ENCODE measurements at regions not wholly inside any gene's neighbourhood (a gene's known extent, or its start where the extent isn't known, plus 50 kb on each side); places are given as distances from the start of the nearest gene placed in this dataset.

DNA sequence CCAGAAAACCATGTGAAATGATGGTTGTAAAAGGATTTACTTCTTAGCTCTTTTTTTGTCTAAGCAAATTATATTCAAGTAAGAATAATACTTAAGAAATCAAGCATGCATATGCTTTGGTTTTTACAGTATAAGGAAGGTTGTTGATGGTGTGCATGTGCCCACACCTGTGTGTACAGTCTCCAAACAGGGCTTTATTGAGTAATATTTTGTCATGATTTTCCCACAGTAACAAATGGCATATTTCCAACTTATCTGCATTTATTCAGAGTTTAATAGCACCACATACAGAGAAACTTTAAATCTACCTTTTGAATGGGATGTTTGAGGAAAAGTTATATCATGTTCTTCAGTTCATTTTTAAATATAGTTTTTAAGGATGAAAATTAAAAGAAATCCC lies 76.5 kb upstream of the DSG1 start:
- POLR2A ChIA-PET = no interaction called here
- Histone ChIP-seq H3K79me2 (ENCODE audit: control insufficient read depth, insufficient read depth, low read length) (no peaks in the 10 kb centered on the region), H3K4me1 (replicated peaks in 1 of 2; ENCODE audit: control insufficient read depth in 2 of 2, insufficient read depth in 2 of 2, low read length in 2 of 2) (no peaks in the 10 kb centered on the region; a peak in 1 of 5 replicates), H3K4me2 (ENCODE audit: insufficient read depth, low read length) (no peak overlapping the region), H4K20me1 (replicated peaks; ENCODE audit: control insufficient read depth, insufficient read depth, low read length) (no peaks in the 10 kb centered on the region), H2AFZ (ENCODE audit: low read depth, low read length) (no peak overlapping the region; the same call in 1 of the 2 replicates), H3K4me3 (no peak overlapping the region), H3K9ac (ENCODE audit: insufficient read depth in 1 of 2, low read depth in 2 of 2, low read length in 2 of 2) (no peak overlapping the region), H3K9me3 (replicated peaks; ENCODE audit: control insufficient read depth, insufficient read depth, low read depth, low read length) (no peaks in the 10 kb centered on the region), H3K9me1 (ENCODE audit: control insufficient read depth, insufficient read depth, low read length) (no peaks in the 10 kb centered on the region), H3K27me3 (ENCODE audit: control insufficient read depth in 2 of 2, insufficient read depth in 2 of 2, low read length in 2 of 2) (no peaks in the 10 kb centered on the region), H3K27ac (ENCODE audit: extremely low read depth, low read depth, low read length) (no peak overlapping the region), H3K36me3 (ENCODE audit: control insufficient read depth, insufficient read depth, low read length) (no peaks in the 10 kb centered on the region)
- ATAC-seq = no peak
- no peak for DNase-seq (ENCODE audit: extremely low read depth in 1 of 4, low spot score in 3 of 4)
- no peak for FAIRE-seq
- intact Hi-C loops (cut with micrococcal nuclease) (no loop called here), in situ Hi-C loops (cut with MboI) (no loop called here)
- BruUV-seq (replicated peaks) = no TSS peak
- CTCF ChIA-PET (ENCODE audit: low intra/inter-chr PET ratio) = no interaction called here
- TF ChIP-seq, protein P1, sequence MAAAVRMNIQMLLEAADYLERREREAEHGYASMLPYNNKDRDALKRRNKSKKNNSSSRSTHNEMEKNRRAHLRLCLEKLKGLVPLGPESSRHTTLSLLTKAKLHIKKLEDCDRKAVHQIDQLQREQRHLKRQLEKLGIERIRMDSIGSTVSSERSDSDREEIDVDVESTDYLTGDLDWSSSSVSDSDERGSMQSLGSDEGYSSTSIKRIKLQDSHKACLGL (CRISPR knock-in tag; IDR thresholded peaks at IDR 0.05; ENCODE audit: borderline replicate concordance, poor library complexity, severe bottlenecking) = no peak
- TF ChIP-seq RBM25 (IDR thresholded peaks at IDR 0.05; ENCODE audit: low read depth, low read length, severe bottlenecking) = no peak
- TF ChIP-seq, protein P2, sequence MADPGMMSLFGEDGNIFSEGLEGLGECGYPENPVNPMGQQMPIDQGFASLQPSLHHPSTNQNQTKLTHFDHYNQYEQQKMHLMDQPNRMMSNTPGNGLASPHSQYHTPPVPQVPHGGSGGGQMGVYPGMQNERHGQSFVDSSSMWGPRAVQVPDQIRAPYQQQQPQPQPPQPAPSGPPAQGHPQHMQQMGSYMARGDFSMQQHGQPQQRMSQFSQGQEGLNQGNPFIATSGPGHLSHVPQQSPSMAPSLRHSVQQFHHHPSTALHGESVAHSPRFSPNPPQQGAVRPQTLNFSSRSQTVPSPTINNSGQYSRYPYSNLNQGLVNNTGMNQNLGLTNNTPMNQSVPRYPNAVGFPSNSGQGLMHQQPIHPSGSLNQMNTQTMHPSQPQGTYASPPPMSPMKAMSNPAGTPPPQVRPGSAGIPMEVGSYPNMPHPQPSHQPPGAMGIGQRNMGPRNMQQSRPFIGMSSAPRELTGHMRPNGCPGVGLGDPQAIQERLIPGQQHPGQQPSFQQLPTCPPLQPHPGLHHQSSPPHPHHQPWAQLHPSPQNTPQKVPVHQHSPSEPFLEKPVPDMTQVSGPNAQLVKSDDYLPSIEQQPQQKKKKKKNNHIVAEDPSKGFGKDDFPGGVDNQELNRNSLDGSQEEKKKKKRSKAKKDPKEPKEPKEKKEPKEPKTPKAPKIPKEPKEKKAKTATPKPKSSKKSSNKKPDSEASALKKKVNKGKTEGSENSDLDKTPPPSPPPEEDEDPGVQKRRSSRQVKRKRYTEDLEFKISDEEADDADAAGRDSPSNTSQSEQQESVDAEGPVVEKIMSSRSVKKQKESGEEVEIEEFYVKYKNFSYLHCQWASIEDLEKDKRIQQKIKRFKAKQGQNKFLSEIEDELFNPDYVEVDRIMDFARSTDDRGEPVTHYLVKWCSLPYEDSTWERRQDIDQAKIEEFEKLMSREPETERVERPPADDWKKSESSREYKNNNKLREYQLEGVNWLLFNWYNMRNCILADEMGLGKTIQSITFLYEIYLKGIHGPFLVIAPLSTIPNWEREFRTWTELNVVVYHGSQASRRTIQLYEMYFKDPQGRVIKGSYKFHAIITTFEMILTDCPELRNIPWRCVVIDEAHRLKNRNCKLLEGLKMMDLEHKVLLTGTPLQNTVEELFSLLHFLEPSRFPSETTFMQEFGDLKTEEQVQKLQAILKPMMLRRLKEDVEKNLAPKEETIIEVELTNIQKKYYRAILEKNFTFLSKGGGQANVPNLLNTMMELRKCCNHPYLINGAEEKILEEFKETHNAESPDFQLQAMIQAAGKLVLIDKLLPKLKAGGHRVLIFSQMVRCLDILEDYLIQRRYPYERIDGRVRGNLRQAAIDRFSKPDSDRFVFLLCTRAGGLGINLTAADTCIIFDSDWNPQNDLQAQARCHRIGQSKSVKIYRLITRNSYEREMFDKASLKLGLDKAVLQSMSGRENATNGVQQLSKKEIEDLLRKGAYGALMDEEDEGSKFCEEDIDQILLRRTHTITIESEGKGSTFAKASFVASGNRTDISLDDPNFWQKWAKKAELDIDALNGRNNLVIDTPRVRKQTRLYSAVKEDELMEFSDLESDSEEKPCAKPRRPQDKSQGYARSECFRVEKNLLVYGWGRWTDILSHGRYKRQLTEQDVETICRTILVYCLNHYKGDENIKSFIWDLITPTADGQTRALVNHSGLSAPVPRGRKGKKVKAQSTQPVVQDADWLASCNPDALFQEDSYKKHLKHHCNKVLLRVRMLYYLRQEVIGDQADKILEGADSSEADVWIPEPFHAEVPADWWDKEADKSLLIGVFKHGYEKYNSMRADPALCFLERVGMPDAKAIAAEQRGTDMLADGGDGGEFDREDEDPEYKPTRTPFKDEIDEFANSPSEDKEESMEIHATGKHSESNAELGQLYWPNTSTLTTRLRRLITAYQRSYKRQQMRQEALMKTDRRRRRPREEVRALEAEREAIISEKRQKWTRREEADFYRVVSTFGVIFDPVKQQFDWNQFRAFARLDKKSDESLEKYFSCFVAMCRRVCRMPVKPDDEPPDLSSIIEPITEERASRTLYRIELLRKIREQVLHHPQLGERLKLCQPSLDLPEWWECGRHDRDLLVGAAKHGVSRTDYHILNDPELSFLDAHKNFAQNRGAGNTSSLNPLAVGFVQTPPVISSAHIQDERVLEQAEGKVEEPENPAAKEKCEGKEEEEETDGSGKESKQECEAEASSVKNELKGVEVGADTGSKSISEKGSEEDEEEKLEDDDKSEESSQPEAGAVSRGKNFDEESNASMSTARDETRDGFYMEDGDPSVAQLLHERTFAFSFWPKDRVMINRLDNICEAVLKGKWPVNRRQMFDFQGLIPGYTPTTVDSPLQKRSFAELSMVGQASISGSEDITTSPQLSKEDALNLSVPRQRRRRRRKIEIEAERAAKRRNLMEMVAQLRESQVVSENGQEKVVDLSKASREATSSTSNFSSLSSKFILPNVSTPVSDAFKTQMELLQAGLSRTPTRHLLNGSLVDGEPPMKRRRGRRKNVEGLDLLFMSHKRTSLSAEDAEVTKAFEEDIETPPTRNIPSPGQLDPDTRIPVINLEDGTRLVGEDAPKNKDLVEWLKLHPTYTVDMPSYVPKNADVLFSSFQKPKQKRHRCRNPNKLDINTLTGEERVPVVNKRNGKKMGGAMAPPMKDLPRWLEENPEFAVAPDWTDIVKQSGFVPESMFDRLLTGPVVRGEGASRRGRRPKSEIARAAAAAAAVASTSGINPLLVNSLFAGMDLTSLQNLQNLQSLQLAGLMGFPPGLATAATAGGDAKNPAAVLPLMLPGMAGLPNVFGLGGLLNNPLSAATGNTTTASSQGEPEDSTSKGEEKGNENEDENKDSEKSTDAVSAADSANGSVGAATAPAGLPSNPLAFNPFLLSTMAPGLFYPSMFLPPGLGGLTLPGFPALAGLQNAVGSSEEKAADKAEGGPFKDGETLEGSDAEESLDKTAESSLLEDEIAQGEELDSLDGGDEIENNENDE (IDR thresholded peaks at IDR 0.05; ENCODE audit: low read depth, low read length) = no peak
- TF ChIP-seq FOXP1 (CRISPR knock-in tag; IDR thresholded peaks at IDR 0.05) = no peak
- TF ChIP-seq, protein P3, sequence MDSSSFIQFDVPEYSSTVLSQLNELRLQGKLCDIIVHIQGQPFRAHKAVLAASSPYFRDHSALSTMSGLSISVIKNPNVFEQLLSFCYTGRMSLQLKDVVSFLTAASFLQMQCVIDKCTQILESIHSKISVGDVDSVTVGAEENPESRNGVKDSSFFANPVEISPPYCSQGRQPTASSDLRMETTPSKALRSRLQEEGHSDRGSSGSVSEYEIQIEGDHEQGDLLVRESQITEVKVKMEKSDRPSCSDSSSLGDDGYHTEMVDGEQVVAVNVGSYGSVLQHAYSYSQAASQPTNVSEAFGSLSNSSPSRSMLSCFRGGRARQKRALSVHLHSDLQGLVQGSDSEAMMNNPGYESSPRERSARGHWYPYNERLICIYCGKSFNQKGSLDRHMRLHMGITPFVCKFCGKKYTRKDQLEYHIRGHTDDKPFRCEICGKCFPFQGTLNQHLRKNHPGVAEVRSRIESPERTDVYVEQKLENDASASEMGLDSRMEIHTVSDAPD (CRISPR knock-in tag; IDR thresholded peaks at IDR 0.05) = no peak
- no peak for TF ChIP-seq ZNF766 (CRISPR knock-in tag; conservative IDR thresholded peaks at IDR 0.05)
- TF ChIP-seq U2AF2 (optimal IDR thresholded peaks at IDR 0.05; ENCODE audit: low read depth, low read length) = no peak
- TF ChIP-seq, protein P4, sequence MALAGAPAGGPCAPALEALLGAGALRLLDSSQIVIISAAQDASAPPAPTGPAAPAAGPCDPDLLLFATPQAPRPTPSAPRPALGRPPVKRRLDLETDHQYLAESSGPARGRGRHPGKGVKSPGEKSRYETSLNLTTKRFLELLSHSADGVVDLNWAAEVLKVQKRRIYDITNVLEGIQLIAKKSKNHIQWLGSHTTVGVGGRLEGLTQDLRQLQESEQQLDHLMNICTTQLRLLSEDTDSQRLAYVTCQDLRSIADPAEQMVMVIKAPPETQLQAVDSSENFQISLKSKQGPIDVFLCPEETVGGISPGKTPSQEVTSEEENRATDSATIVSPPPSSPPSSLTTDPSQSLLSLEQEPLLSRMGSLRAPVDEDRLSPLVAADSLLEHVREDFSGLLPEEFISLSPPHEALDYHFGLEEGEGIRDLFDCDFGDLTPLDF (CRISPR knock-in tag; IDR thresholded peaks at IDR 0.05) = no peak
- TF ChIP-seq BDP1 (IDR thresholded peaks at IDR 0.05; ENCODE audit: insufficient read depth, insufficient read length) = no peak

All from K562 (cell line).